Right lobe of liver (tissue), 4 donors: ENCODE measurements at regions not wholly inside any gene's neighbourhood (a gene's known extent, or its start where the extent isn't known, plus 50 kb on each side); places are given as distances from the start of the nearest gene placed in this dataset.

ENCODE experiments used
- POLR2A ChIP-seq: fragments of 450-650 bp; IDR thresholded peaks from one replicate; pipeline ENCODE4 v1.6.1; 2017; ENCODE audit warnings: antibody characterized with exemption, mild to moderate bottlenecking
- TF ChIP-seq, protein P1 (sequence below), 4 donors: fragments of 200-600 bp in 3 of 4; fragments of 450-650 bp in 1 of 4; IDR thresholded peaks; one replicate each; pipeline versions ENCODE4 v1.5.1 to v1.8.0; 2016 to 2022; ENCODE audit warnings: antibody characterized with exemption in 4 of 4, mild to moderate bottlenecking in 2 of 4
- donor health status: DM: no; HTN: no; CAD: no.
- donor health status: DM: no; HTN: no; CAD: no.
- donor health status: DM: no; HTN: yes; CAD: no.

DNA sequence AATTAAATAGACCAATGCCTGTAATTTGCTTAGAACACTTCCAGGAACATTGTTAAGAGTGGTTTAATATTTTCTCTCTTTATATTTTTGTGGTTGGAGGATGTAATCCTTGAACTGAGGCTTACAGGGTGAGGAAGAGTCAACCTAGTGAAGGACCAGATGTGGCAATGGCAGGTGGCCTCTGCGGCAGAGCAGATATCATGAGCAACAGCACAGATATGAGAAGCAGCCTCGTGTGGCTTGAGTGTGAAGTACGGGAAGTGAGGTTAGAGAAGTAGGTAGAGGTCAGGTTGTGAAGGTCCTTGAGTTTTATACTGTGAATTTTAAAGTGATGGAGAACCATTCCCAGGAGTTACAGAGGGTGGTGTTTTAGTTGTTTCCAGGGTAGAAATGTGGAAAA is 417.6 kb upstream of the SUCLG2 start:
- TF ChIP-seq POLR2A, result no peak
- TF ChIP-seq, protein P1, sequence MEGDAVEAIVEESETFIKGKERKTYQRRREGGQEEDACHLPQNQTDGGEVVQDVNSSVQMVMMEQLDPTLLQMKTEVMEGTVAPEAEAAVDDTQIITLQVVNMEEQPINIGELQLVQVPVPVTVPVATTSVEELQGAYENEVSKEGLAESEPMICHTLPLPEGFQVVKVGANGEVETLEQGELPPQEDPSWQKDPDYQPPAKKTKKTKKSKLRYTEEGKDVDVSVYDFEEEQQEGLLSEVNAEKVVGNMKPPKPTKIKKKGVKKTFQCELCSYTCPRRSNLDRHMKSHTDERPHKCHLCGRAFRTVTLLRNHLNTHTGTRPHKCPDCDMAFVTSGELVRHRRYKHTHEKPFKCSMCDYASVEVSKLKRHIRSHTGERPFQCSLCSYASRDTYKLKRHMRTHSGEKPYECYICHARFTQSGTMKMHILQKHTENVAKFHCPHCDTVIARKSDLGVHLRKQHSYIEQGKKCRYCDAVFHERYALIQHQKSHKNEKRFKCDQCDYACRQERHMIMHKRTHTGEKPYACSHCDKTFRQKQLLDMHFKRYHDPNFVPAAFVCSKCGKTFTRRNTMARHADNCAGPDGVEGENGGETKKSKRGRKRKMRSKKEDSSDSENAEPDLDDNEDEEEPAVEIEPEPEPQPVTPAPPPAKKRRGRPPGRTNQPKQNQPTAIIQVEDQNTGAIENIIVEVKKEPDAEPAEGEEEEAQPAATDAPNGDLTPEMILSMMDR (IDR thresholded peaks at IDR 0.05), result no peak
